Astrocyte (in vitro differentiated cells and primary cell): ENCODE measurements at regions not wholly inside any gene's neighbourhood (a gene's known extent, or its start where the extent isn't known, plus 50 kb on each side); places are given as distances from the start of the nearest gene placed in this dataset.

Experiments used
- DNase-seq: peaks from one replicate; pipeline ENCODE4 v3.0.0-alpha.2; 2010; ENCODE audit warnings: low read depth
- FAIRE-seq: peaks from 2 replicates; lab custom pipeline; 2011; peaks lifted over from hg19 to GRCh38; lab: Jason Lieb, UNC
- H2AFZ ChIP-seq: 2 replicates; pipeline ENCODE4 v1.6.0; 2012; ENCODE audit warnings: low read depth, low read length, inconsistent platforms
- H3K27ac ChIP-seq: 2 replicates; pipeline ENCODE4 v1.5.1; 2011; ENCODE audit warnings: low read depth, low read length, inconsistent platforms
- H3K27me3 ChIP-seq: 2 replicates; pipeline ENCODE4 v1.6.0; 2011; ENCODE audit warnings: low read length, inconsistent platforms; ENCODE audit not compliant: insufficient read depth
- H3K36me3 ChIP-seq: 2 replicates; pipeline ENCODE4 v1.5.1; 2011; ENCODE audit warnings: low read length, inconsistent platforms; ENCODE audit not compliant: insufficient read depth
- H3K4me1 ChIP-seq: 2 replicates; pipeline ENCODE4 v1.5.1; 2011; ENCODE audit warnings: low read length, inconsistent platforms; ENCODE audit not compliant: insufficient read depth
- H3K4me2 ChIP-seq: 2 replicates; pipeline ENCODE4 v1.6.0; 2012; ENCODE audit warnings: low read length, inconsistent platforms
- H3K4me3 ChIP-seq: 2 replicates; pipeline ENCODE4 v1.5.1; 2011; ENCODE audit warnings: low read depth, mild to moderate bottlenecking, low read length, inconsistent platforms; ENCODE audit not compliant: insufficient read depth
- H3K79me2 ChIP-seq: 2 replicates; pipeline ENCODE4 v1.6.0; 2012; ENCODE audit warnings: mild to moderate bottlenecking, low read length, inconsistent platforms; ENCODE audit not compliant: insufficient read depth
- H3K9ac ChIP-seq: 2 replicates; pipeline ENCODE4 v1.6.0; 2012; ENCODE audit warnings: mild to moderate bottlenecking, low read length, inconsistent platforms
- H3K9me3 ChIP-seq: 2 replicates; pipeline ENCODE4 v1.5.1; 2012; ENCODE audit warnings: low read depth, mild to moderate bottlenecking, low read length, inconsistent platforms; ENCODE audit not compliant: insufficient read depth
- H4K20me1 ChIP-seq: 2 replicates; pipeline ENCODE4 v1.6.0; 2012; ENCODE audit warnings: low read length, inconsistent platforms; ENCODE audit not compliant: insufficient read depth
- H3K27ac Mint-ChIP-seq: one replicate; pipeline ENCODE4 v1.8.0; 2021; ENCODE audit warnings: mild to moderate bottlenecking, mixed read lengths; ENCODE audit not compliant: unreplicated experiment
- H3K27me3 Mint-ChIP-seq: one replicate; pipeline ENCODE4 v1.8.0; 2021; ENCODE audit warnings: low read depth, mixed read lengths; ENCODE audit not compliant: unreplicated experiment
- H3K36me3 Mint-ChIP-seq: one replicate; pipeline ENCODE4 v1.8.0; 2021; ENCODE audit warnings: low read depth, mixed read lengths; ENCODE audit not compliant: unreplicated experiment
- H3K4me1 Mint-ChIP-seq: one replicate; pipeline ENCODE4 v1.8.0; 2021; ENCODE audit warnings: low read depth, mixed read lengths; ENCODE audit not compliant: unreplicated experiment
- H3K4me3 Mint-ChIP-seq: one replicate; pipeline ENCODE4 v1.8.0; 2021; ENCODE audit warnings: mild to moderate bottlenecking, moderate library complexity, mixed read lengths; ENCODE audit not compliant: unreplicated experiment
- H3K9me3 Mint-ChIP-seq: one replicate; pipeline ENCODE4 v1.8.0; 2021; ENCODE audit warnings: mild to moderate bottlenecking, mixed read lengths; ENCODE audit not compliant: unreplicated experiment
- CTCF ChIP-seq: IDR thresholded peaks from 2 replicates; pipeline ENCODE4 v1.5.1; 2011; ENCODE audit warnings: low read depth, mild to moderate bottlenecking, inconsistent platforms, low read length, moderate library complexity; ENCODE audit not compliant: insufficient read depth
- EZH2 ChIP-seq: IDR thresholded peaks from 2 replicates; pipeline ENCODE4 v1.6.1; 2012; ENCODE audit warnings: mild to moderate bottlenecking, low read length, inconsistent platforms; ENCODE audit not compliant: insufficient read depth

- H3K9ac ChIP-seq: no peak overlapping the region
- H3K9me3 ChIP-seq: no peaks in the 10 kb centered on the region
- no peaks in the 10 kb centered on the region for H4K20me1 ChIP-seq
- FAIRE-seq (no peak), DNase-seq (no peak)
- H3K4me1 ChIP-seq: no peaks in the 10 kb centered on the region
- no peaks in the 10 kb centered on the region for H3K79me2 ChIP-seq
- H3K4me3 ChIP-seq: no peak overlapping the region
- no peak overlapping the region for H3K4me2 ChIP-seq
- H3K36me3 ChIP-seq: no peaks in the 10 kb centered on the region
- no peaks in the 10 kb centered on the region for H3K27me3 ChIP-seq
- H3K9me3 Mint-ChIP-seq: peaks cover 11% of the 10 kb centered on the region
- H3K36me3 Mint-ChIP-seq: no peaks in the 10 kb centered on the region
- no peak overlapping the region for H3K4me3 Mint-ChIP-seq
- TF ChIP-seq EZH2 (no peak), CTCF (no peak)
- H3K27me3 Mint-ChIP-seq: no peaks in the 10 kb centered on the region
- no peak overlapping the region for H3K27ac ChIP-seq
- no peak overlapping the region for H2AFZ ChIP-seq
- H3K4me1 Mint-ChIP-seq: no peaks in the 10 kb centered on the region
- H3K27ac Mint-ChIP-seq: no peak overlapping the region
These were observed 1030.7 kb downstream of the AACS start for GRCh38 chr12:126095748-126096510.

- H3K79me2 ChIP-seq: no peaks in the 10 kb centered on the region
- Mint-ChIP-seq H3K27me3 (no peaks in the 10 kb centered on the region), H3K36me3 (no peaks in the 10 kb centered on the region), H3K4me3 (no peak overlapping the region), H3K4me1 (no peaks in the 10 kb centered on the region), H3K9me3 (peaks cover 14% of the 10 kb centered on the region), H3K27ac (no peak overlapping the region)
- no peak for FAIRE-seq
- no peak overlapping the region for H3K4me2 ChIP-seq
- no peaks in the 10 kb centered on the region for H4K20me1 ChIP-seq
- TF ChIP-seq CTCF (no peak), EZH2 (no peak)
- no peak overlapping the region for H3K9ac ChIP-seq
- no peak for DNase-seq
- H3K36me3 ChIP-seq: no peaks in the 10 kb centered on the region
- H3K4me3 ChIP-seq: no peak overlapping the region
- no peaks in the 10 kb centered on the region for H3K27me3 ChIP-seq
- no peaks in the 10 kb centered on the region for H3K4me1 ChIP-seq
- peaks cover 2% of the 10 kb centered on the region for H3K9me3 ChIP-seq
- no peak overlapping the region for H2AFZ ChIP-seq
- H3K27ac ChIP-seq: no peak overlapping the region
These were observed 1041.5 kb downstream of the AACS start for GRCh38 chr12:126106706-126107105.

- DNase-seq (no peak), FAIRE-seq (no peak)
- H3K27ac Mint-ChIP-seq: no peak overlapping the region
- H3K27ac ChIP-seq: no peak overlapping the region
- H3K27me3 Mint-ChIP-seq: no peaks in the 10 kb centered on the region
- no peaks in the 10 kb centered on the region for H3K36me3 ChIP-seq
- no peaks in the 10 kb centered on the region for H3K27me3 ChIP-seq
- no peak overlapping the region for H3K9ac ChIP-seq
- no peak overlapping the region for H2AFZ ChIP-seq
- H3K36me3 Mint-ChIP-seq: no peaks in the 10 kb centered on the region
- TF ChIP-seq EZH2: no peak
- no peak for TF ChIP-seq CTCF
- no peaks in the 10 kb centered on the region for H3K4me1 Mint-ChIP-seq
- H3K4me2 ChIP-seq: no peak overlapping the region
- peaks cover 2% of the 10 kb centered on the region for H3K9me3 ChIP-seq
- H3K79me2 ChIP-seq: no peaks in the 10 kb centered on the region
- no peaks in the 10 kb centered on the region for H3K4me1 ChIP-seq
- H3K4me3 ChIP-seq: no peak overlapping the region
- peaks cover 14% of the 10 kb centered on the region for H3K9me3 Mint-ChIP-seq
- H3K4me3 Mint-ChIP-seq: no peak overlapping the region
- H4K20me1 ChIP-seq: no peaks in the 10 kb centered on the region
These were observed 1042.4 kb downstream of the AACS start for GRCh38 chr12:126107659-126108058.
